HT1080 (cell line): ENCODE measurements at regions not wholly inside any gene's neighbourhood (a gene's known extent, or its start where the extent isn't known, plus 50 kb on each side); places are given as distances from the start of the nearest gene placed in this dataset.

Source experiments
- DNase-seq: peaks from one replicate; pipeline ENCODE4 v3.0.0-alpha.2; 2015; ENCODE audit warnings: low read depth

DNA sequence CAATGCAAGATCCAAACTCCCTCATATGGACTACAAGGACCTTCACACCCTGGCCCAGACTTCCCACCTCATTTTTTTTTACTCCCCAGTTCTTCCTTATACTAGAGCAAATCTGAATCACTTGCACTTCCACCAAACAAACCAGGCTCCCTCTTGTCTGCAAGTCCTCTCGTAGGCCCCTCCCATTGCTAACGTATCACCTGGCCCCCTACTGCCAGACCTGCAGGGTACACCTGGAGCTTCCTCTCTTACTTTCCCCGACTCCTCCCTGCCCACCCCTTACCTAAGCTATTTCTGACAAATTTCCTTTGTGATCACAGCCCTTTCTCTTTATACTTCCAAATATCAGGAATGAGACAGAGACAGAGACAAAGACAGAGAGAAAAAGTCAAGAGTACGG is 463.9 kb downstream of the GALC start:
- no peak for DNase-seq

DNA sequence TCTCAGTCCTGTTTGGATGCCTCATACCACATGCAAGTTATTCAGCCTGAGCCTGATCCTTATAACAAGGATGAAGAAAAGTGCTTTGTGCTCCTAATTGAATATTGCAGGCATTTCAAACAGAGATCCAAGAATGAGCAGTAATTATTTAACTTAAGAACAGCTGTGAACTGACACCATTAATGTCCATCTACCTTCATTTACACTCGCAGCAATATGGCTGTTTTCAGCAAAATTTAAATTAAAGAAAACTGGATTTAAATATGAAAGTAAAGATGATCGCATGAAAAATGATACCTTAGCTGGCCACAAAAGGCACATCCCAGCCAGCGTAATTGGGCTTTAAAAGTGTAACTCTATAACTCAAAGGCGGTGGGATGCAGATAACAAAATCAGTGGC is 466.3 kb downstream of the GALC start:
- DNase-seq, result no peak

DNA sequence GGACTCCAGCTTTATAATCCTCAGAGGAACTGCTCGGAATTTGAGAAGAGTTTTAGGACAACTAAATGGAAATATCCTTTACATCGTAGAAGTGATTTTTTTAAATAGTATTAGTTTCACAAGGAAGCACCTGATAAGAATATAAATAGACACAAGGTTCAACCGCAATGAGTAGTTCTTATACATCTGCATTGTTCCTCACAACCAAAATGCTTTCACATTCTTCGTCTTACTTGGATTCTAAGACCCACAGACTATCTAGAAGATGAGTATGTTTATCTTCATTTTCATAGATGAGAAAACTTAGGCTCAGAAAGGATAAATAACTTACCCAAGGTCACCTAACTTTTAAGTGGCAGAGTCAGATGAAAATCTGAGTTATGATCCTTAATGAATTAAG is 469.0 kb downstream of the GALC start:
- DNase-seq, result no peak

DNA sequence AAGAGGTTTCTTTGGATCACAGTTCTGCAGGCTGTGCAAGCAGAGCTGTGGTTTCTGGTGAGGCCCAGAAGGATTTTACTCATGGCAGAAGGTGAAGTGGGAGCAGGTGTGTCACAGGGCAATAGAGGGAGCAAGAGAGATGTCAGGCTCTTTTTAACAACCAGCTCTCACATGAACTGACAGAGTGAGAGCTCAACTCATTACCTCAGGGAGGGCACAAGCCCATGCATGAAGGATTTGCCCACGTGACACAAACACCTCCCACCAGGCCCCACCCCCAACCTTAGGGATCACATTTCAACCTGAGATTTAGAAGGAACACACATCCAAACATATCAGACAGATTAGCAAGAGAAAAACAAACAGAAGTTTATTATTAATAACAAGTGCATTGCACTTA is 470.4 kb downstream of the GALC start:
- peak; percentile 17 for DNase-seq

DNA sequence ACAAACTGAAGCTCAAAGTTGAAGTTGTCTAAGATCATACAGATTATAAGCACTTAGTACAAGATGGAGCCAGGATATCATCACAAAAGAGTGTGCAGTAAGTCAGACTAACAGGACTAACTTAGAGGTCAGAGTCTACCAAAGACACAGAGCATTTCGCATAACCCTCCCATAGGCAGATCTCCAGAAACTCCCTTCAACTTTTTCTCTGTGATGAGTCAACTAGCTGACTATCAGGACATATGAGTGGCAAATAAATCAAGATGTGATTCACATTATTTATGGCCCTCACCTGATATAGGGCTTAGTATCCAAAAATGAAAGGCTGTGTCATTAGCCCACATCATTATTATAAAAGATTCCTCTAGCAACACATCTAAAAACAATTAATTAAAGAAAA is 484.6 kb downstream of the GALC start:
- DNase-seq, result peak; percentile 43

DNA sequence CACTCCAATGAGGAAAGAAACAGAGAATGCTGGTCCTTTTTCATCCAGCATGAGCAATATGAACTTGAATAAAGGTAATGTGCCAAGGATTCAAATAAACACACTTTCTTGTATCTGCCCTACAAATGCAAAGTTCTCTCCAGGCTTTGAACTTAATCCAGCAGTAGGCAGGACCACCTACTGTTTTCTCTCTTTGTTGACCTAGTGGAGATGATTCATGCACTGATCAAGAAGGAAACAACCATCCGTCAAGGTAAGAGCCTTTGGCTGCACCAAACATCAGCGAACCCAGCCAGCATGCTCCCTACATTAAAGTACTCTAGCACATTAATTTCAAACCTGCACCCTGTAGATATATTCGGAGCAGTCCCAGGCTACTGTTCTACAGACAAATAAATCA is 489.3 kb downstream of the GALC start:
- DNase-seq, result peak; percentile 38

DNA sequence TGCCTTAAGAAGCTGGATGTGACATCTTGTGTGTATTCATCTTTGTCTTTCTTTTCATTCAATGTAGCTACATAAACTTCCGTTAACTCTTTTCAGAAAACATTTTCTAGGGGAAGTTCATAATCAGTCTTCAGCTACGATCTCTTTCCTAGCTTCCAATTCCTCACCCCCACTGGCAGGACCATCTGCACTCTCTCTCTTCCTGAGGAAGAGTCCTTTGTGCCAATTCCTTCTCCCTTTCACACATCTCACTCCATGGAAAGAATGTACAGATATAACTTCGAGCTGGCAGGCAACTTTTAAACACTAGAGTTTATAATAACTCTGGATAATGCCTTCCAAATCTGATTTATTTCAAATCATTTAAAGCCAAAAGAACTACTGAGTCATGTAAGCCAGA is 495.7 kb downstream of the GALC start:
- DNase-seq, result no peak

DNA sequence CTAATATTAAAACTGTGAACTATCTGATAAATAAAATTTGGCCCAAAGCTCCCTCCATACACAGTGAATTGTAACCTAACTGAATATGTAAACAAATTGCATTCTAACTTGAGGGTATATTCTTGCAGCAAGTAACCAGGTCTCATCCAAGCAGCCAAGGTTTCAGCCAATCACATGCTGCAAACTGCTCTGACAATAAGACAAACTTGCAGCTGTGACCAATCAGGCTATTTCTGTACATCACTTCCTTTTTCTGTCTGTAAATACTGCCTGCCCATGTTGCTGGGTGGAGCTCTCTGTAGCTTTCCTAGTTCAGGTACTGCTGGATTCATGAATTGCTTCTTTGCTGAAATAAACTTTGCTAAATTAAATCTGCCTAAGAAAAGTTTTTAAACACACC is 499.0 kb downstream of the GALC start:
- no peak for DNase-seq

DNA sequence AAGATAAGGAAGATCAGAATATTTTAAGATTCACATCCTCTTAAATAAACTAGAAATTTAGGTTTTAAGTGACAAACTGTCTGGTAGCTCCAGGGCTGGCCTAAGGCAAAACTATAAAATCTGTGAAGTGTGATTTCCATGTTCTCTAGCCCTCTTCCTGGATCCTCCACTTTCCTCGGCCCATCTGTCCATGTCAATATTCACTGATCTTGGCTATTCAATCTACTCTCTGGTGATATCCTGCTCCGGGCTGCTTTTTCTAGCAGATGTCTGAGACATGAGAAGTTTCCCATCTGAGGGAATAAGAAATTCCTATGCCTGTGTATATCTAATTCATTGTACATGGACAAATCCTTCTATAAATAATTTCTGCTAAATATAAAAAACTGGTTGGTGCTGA is 500.4 kb downstream of the GALC start:
- no peak for DNase-seq

DNA sequence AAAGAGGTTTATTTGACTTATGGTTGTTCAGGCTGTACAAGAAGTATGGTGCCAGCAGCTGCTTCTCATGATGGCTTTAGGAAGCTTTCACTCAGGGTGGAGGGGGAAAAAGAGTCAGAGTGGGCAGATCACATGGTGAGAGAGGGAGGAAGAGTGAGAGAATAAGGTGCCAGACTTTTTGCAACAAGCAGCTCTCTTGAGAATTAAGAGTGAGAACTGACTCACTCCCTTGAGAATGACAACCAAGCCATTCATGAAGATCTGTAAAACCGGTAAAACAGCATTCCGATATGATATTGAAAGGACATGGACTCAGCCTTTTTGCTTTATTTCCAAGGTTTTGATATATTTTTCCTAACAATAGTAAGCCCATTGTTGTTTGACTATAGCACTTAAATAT is 501.2 kb downstream of the GALC start:
- DNase-seq, result peak; percentile 10

DNA sequence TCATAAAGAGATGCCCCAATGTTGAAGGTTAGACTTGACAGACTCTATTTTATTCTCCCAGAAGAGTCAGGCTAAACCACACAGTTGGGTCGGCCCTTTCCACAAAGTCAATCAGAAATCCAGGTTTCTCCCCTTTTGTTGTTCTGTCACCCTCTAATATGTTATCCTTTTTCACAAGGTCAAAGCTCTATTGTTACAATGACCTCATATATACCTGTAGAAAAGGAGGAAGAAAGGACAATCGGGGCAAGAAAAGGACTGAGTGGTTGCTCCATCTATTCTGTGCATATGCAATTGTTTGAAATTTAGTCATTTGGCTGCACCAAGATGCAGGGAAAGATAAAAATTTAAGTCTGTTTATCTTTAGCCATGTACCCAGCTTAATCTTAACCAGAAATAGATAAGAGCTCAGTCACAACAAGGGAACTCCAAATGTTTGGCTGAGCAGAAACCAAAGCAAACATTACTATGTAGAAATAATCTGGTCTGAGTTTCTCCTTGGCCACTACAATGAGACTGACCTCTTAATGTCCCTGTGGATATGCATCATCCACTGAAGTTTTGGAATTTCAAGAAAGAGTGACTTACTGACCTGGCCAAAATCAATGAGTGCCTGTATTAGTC is 503.7 kb downstream of the GALC start:
- DNase-seq, result no peak

DNA sequence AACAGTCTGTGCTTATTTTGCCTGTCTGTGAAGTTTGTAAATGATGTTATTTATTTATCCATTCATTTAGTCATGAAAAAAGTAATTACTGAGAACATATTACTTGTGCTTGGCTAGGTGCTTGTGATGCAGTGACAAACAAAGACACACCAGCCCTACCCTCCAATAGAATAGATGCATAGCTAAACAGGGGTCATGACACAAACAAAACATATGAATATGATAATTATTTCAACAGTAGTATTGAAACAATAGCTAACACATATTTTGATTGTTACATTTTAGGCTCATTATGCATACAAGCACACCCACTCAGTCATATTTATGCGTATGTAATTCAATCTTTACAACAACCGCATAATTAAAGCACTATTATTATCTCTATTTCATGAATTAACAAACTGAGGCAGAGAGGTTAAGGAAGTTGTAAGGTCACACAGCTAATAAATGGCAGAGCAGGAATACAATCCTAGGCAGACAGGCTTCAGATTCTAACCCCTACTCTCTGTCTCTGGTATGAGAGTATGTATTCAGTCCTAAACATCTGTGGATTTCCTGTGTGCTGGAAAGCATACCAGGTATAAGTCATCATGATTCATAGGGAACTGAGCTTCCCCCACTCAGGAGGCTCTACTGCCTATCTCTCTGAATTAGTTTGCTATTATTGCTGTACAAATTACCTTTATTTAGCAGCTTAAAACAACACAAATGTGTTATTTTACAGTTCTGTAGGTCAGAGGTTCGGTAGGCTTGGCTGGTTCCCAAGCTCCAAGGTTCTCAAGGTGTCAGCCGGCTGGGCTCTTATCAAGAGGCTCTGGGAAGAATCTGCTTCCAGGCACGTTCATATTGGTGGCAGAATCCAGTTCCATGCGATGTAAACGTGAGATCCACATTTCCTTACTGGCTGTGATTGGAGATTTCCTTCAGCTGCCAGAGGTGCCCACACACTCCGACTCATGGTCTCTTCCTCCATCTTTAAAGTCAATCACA is 509.4 kb downstream of the GALC start:
- DNase-seq, result peak; percentile 77

DNA sequence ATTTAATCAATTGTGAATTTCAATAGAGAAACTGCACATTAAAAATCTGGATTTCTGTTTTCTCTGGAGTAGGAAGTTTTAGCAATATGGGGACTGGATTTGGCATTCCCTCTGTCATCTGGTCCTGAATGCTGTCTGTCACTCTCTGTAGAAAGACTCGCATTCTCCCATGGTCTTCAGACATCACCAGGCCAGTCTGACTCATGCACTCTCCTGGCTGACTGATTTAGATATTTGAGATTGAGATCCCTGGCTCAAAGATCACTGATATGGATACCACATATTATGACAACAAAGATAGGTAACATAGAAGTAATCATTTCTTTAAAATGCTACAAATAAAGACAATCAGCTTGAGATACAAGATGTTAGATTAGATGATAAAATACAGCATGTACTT is 524.5 kb downstream of the GALC start:
- peak; percentile 6 for DNase-seq

DNA sequence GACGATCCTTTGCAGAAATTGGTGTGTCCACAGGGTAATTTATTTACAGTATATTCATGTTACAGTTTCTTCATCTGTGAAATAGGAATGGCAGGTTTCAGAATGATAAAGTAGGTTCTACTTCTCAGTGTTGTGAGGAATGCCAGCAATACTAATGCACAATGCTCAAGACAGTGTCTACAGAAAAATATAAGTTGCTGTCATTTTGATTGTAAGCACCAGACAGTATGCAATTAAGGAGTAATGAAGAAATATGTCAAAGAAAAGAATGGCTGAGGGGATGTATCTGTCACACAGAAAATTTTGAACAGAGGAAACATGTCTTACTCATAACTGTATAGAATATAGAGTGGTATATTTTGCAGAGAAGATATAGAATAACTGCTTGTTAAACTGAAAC is 525.4 kb downstream of the GALC start:
- DNase-seq, result no peak

DNA sequence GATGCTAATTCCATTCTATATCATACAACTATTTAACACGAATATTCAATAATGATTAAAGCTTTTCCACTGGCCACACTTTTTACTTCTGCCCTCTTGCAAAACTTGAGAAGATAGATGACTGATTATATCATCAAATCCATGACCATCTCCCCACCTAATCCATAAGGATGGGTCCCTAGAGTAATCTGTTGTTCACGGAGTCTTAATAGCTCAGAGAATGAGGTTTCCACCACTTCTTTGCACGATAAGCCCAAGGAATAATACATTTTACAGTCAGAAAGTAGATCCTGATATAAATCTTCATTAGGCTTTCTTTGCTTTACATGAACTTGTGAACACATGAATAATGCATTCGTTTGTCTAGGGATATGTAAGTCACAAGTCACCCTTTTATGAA is 527.2 kb downstream of the GALC start:
- no peak for DNase-seq

DNA sequence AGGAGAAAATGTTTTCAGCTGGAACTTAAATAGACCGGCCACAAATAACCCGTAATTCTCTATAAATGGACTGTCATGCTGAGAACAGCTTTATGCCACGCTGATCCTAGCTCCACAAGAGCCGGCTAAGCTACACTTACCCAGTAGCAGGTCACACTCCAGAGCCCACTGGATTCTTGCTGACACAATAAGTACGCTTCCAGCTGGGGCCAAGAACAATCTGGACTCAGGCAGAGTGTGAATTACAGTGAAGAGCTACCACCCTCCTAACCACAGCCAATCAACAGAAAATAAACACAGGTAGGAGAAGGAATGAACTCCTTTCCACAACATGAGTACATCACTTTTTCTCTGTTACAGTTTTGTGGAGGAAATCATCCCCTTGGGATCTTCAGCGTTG is 531.3 kb downstream of the GALC start:
- no peak for DNase-seq

DNA sequence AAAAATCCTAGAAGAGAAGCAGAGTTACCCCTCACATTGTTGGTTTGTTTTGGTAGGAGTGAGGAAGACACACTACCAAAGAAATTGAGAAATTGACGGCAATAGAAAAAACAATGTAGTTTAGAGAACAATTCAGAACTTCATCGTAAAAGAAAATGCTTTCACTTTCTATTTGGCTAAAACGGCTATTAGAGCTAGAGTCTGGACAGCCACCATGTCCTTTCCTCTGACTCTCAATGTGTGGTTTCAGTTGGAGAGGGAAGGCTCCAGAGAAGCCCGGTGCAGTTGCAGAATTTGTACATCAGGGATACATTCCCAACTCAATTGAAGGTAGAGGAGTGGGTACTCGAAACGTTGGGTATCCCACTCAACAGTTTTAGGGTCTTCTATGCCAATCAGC is 535.3 kb downstream of the GALC start:
- peak; percentile 28 for DNase-seq

DNA sequence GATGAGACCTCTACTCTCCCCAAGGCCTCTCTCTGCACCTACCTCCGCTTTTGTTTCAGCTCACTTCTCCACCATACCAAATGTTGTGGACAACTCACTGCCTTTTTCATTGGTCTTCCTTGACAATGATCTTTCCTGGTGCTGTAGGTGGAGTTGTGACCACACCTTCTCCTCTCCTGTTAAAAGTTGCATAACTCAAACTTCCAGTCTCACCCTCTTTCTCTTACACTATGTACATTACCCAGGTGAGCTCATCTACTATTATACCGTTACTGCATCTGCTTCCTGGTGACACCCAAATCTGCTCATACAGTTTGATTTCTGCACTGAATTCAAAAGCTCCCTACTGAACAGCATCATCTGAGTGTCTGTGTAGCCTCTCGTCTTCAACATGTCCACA is 542.8 kb downstream of the GALC start:
- DNase-seq, result no peak

DNA sequence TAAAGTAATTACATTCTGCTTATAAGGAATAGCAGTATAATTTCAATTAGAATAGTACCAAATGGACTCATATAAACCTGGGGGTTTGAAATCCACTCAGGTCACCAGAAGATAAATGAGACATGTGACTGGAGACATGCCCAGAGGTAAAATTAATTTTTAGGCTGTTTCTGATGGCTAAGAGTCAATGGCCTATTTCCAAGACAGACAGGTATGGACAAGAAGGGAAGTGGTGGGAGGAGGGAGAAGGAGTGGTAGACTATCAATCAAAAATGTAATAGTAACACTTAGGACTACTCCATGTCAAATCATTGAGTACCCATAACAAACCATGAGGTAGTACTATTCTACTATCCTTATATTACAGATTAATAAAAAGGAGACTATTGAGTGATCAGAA is 544.0 kb downstream of the GALC start:
- no peak for DNase-seq

DNA sequence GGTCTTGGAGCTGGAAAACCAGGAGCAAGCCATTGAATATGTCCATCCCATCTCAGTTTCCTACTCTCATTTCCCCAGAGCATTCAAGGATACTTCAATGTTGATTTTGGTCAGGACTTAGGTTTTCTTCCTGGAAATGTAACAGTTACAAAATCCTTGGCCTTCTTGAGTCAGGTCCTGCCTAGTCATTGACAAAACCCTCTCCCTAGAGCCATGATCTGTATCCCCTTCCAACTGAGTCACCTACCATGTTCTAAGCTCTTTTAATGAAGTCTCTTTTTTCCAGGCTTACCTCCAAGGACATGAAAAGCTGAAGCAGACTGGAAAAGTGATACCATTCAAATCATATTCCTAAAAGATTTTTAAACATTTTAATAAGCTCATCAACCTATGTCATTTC is 549.2 kb downstream of the GALC start:
- DNase-seq, result peak; percentile 30

DNA sequence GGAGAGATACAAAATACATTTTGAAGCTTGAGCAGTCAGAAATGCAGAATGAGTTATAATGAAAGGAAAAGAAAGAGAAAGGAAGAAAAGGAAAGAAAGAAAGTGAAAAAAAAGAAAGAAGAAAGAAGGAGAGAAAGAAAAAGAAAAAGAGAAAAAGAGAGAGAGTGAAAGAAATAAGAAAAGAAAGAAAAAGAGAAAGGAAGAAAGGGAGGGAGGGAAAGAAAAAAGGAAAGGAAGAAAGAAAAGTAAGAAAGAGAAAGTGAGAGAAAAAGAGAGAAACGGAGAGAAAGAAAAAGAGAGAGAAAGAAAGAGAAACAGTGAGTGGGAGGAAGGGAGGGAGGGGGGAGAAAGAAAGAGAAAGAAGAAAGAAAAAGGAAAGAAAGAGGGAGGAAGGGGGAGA is 549.9 kb downstream of the GALC start:
- no peak for DNase-seq

DNA sequence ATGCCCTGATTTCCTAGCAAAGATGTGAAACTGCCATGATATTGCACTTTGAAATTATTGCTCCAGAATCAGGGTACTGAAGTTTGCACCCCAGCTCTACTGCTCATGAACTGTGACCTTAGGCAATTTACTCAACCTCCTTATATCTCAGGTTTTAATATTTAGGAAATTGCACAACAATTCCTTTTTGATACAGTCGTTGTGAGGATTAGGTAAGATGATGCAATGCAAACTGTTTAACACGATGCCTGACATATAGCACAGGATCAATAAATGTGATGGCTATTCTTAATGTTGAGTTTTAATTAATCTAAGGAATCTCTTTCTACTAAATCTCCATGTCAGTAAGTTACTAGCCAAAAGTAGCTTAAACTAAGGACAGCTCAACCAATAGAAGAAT is 555.8 kb downstream of the GALC start:
- DNase-seq, result no peak

DNA sequence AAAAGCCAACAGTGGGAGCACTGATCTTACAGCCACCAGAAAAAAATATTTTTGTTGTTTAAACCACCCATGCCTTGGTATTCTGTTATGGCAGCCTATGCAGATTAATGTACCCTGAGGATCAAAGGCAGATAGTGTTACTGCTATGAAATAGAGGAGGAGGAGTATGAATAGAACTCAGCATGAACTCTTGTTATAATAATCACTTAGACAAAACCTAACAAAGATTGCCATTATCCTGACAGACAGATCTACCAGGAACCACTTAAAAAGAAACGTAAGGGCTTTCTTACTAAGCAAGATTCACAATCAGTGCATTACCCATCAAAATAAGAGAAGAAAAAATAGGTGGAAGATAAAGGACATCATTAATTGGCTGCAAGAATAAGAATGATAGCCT is 558.3 kb downstream of the GALC start:
- no peak for DNase-seq
